Limb (tissue), 2 donors: ENCODE measurements at regions not wholly inside any gene's neighbourhood (a gene's known extent, or its start where the extent isn't known, plus 50 kb on each side); places are given as distances from the start of the nearest gene placed in this dataset.
"Not testable (repeated sequence)": the region's sequence is repeated elsewhere in the genome, so short reads cannot be mapped to it uniquely, and the experiment has no call there.

Experiments
- DNase-seq, 2 donors: peaks; one replicate each; pipeline ENCODE4 v3.0.0-alpha.2; 2016; ENCODE audit errors: extremely low spot score in 2 of 2

- DNase-seq, result not testable (repeated sequence)
Observed at GRCh38 chrX:1016281-1016680, 196.2 kb downstream of the CRLF2 start.

- no peak for DNase-seq
Observed at GRCh38 chrX:1012678-1013300, 199.7 kb downstream of the CRLF2 start.

GRCh38 chrX:1011691-1012283 lies 200.7 kb downstream of the CRLF2 start:
- DNase-seq, result no peak

GRCh38 chrX:1009771-1010170 lies 202.7 kb downstream of the CRLF2 start:
- DNase-seq, result no peak

- no peak for DNase-seq
Observed at GRCh38 chrX:1006156-1006730, 206.2 kb downstream of the CRLF2 start.

- DNase-seq, result no peak
Observed at GRCh38 chrX:1002611-1003010, 209.8 kb downstream of the CRLF2 start.

- DNase-seq, result no peak
Observed at GRCh38 chrX:997631-998137, 214.8 kb downstream of the CRLF2 start.

- no peak for DNase-seq
Observed at GRCh38 chrX:994780-995179, 217.7 kb downstream of the CRLF2 start.

GRCh38 chrX:989959-990510 lies 222.4 kb downstream of the CRLF2 start:
- peak in 1 of 2 donors; percentile 72 for DNase-seq

- DNase-seq, result not testable (repeated sequence)
Observed at GRCh38 chrX:988530-988929, 223.9 kb downstream of the CRLF2 start.

GRCh38 chrX:981791-982626 lies 230.4 kb downstream of the CRLF2 start:
- DNase-seq, result no peak

GRCh38 chrX:980587-981235 lies 231.7 kb downstream of the CRLF2 start:
- no peak for DNase-seq

- DNase-seq, result not testable (repeated sequence)
Observed at GRCh38 chrX:979127-979526, 233.3 kb downstream of the CRLF2 start.

GRCh38 chrX:973010-973632 lies 239.3 kb downstream of the CRLF2 start:
- DNase-seq, result no peak

- no peak for DNase-seq
Observed at GRCh38 chrX:968148-968965, 244.1 kb downstream of the CRLF2 start.

GRCh38 chrX:966396-967070 lies 245.9 kb downstream of the CRLF2 start:
- no peak for DNase-seq

- DNase-seq, result no peak
Observed at GRCh38 chrX:964831-965416, 247.5 kb downstream of the CRLF2 start.

- DNase-seq, result no peak
Observed at GRCh38 chrX:960821-961220, 251.6 kb downstream of the CRLF2 start.

GRCh38 chrX:959595-959994 lies 252.9 kb downstream of the CRLF2 start:
- DNase-seq, result no peak
